Uterus (tissue), 3 donors: ENCODE measurements at regions not wholly inside any gene's neighbourhood (a gene's known extent, or its start where the extent isn't known, plus 50 kb on each side); places are given as distances from the start of the nearest gene placed in this dataset.
"Not testable (repeated sequence)": the region's sequence is repeated elsewhere in the genome, so short reads cannot be mapped to it uniquely, and the experiment has no call there.

Source experiments
- DNase-seq, 2 donors: peaks; one replicate each; pipeline ENCODE4 v3.0.0-alpha.2; 2019 to 2020
- H3K27ac ChIP-seq, 2 donors: fragments of 200-600 bp; sonication (generic); 1 replicate in 1 of 2; 2 replicates in 1 of 2; pipeline ENCODE4 v1.5.1; 2016 to 2018
- H3K27me3 ChIP-seq, 2 donors: fragments of 200-600 bp; sonication (generic); one replicate each; pipeline ENCODE4 v1.5.1; 2018 to 2019; ENCODE audit warnings: control low read depth in 1 of 2
- H3K36me3 ChIP-seq, 2 donors: fragments of 200-600 bp; sonication (generic); one replicate each; pipeline ENCODE4 v1.5.1; 2019; ENCODE audit warnings: control low read depth in 1 of 2
- H3K4me1 ChIP-seq, 2 donors: fragments of 200-600 bp; sonication (generic); one replicate each; pipeline ENCODE4 v1.5.1; 2018 to 2019; ENCODE audit warnings: control low read depth in 1 of 2
- H3K4me3 ChIP-seq, 2 donors: fragments of 200-600 bp; sonication (generic); 1 replicate in 1 of 2; 2 replicates in 1 of 2; pipeline ENCODE4 v1.5.1; 2018 to 2019; ENCODE audit warnings: mild to moderate bottlenecking in 1 of 2
- H3K9me3 ChIP-seq, 2 donors: fragments of 200-600 bp; sonication (generic); one replicate each; pipeline ENCODE4 v1.5.1; 2019; ENCODE audit warnings: control low read depth in 1 of 2
- CTCF ChIP-seq, 4 experiments: fragments of 200-600 bp in 2 of 4; fragments of 450-650 bp in 2 of 4; sonication (generic) in 2 of 4; IDR thresholded peaks; one replicate each; pipeline ENCODE4 v1.5.1; 2016 to 2019; ENCODE audit warnings: antibody characterized with exemption in 4 of 4, mild to moderate bottlenecking in 2 of 4, moderate library complexity in 1 of 4
- POLR2A ChIP-seq, 2 donors: fragments of 450-650 bp; IDR thresholded peaks; one replicate each; pipeline ENCODE4 v1.6.1; 2016; ENCODE audit warnings: antibody characterized with exemption in 2 of 2, mild to moderate bottlenecking in 1 of 2, moderate library complexity in 1 of 2
- intact Hi-C: fragments of 100-400 bp; cut with DNase I; formaldehyde crosslinking; loops from one replicate; pipeline ENCODE4 v1.15.1; 2023; ENCODE audit warnings: low total_unique reads
- donor health status: DM: yes; HTN: yes; CAD: no.

GRCh38 chr3:178345944-178346343 is 190.3 kb upstream of the KCNMB2 start:
- Histone ChIP-seq H3K9me3 (no peaks in the 10 kb centered on the region), H3K27me3 (no peaks in the 10 kb centered on the region), H3K4me3 (no peak overlapping the region), H3K4me1 (no peaks in the 10 kb centered on the region), H3K36me3 (no peaks in the 10 kb centered on the region), H3K27ac (no peak overlapping the region)
- DNase-seq: no peak
- no peak for TF ChIP-seq POLR2A (IDR thresholded peaks at IDR 0.05)
- TF ChIP-seq CTCF (IDR thresholded peaks at IDR 0.05): no peak
- intact Hi-C loops: no loop called here

- H3K27me3 ChIP-seq, H3K9me3 ChIP-seq, H3K27ac ChIP-seq, H3K36me3 ChIP-seq, H3K4me3 ChIP-seq, H3K4me1 ChIP-seq, DNase-seq, intact Hi-C loops: not testable (repeated sequence)
Observed at GRCh38 chr3:178348561-178349217, 187.5 kb upstream of the KCNMB2 start.

GRCh38 chr3:178349218-178349596 is 187.0 kb upstream of the KCNMB2 start:
- H3K9me3 ChIP-seq, H3K36me3 ChIP-seq, H3K27me3 ChIP-seq, H3K27ac ChIP-seq, H3K4me3 ChIP-seq, H3K4me1 ChIP-seq, DNase-seq, intact Hi-C loops: not testable (repeated sequence)

GRCh38 chr3:178350763-178351162 is 185.5 kb upstream of the KCNMB2 start:
- Histone ChIP-seq H3K27ac (peak overlapping the region in 1 of 2 donors; percentile 17), H3K4me3 (no peak overlapping the region), H3K27me3 (no peaks in the 10 kb centered on the region), H3K9me3 (no peaks in the 10 kb centered on the region), H3K36me3 (no peaks in the 10 kb centered on the region), H3K4me1 (no peaks in the 10 kb centered on the region)
- TF ChIP-seq CTCF (IDR thresholded peaks at IDR 0.05) (no peak), POLR2A (IDR thresholded peaks at IDR 0.05) (no peak)
- DNase-seq: no peak
- intact Hi-C loops: no loop called here

GRCh38 chr3:178352326-178353005 is 183.8 kb upstream of the KCNMB2 start:
- Histone ChIP-seq H3K36me3 (no peaks in the 10 kb centered on the region), H3K4me1 (no peaks in the 10 kb centered on the region), H3K27ac (no peak overlapping the region), H3K4me3 (no peak overlapping the region), H3K27me3 (no peaks in the 10 kb centered on the region), H3K9me3 (no peaks in the 10 kb centered on the region)
- no peak for DNase-seq
- intact Hi-C loops: no loop called here
- TF ChIP-seq CTCF (IDR thresholded peaks at IDR 0.05) (no peak), POLR2A (IDR thresholded peaks at IDR 0.05) (no peak)

- no peaks in the 10 kb centered on the region for H3K27me3 ChIP-seq
- no peaks in the 10 kb centered on the region for H3K9me3 ChIP-seq
- intact Hi-C loops: no loop called here
- no peak for TF ChIP-seq POLR2A (IDR thresholded peaks at IDR 0.05)
- TF ChIP-seq CTCF (IDR thresholded peaks at IDR 0.05): no peak
- H3K36me3 ChIP-seq: no peaks in the 10 kb centered on the region
- no peak overlapping the region for H3K4me3 ChIP-seq
- no peak for DNase-seq
- H3K4me1 ChIP-seq: no peaks in the 10 kb centered on the region
- no peak overlapping the region for H3K27ac ChIP-seq
Observed at GRCh38 chr3:178353006-178353694, 183.1 kb upstream of the KCNMB2 start.
